ENCODE measurements at regions not wholly inside any gene's neighbourhood (a gene's known extent, or its start where the extent isn't known, plus 50 kb on each side); places are given as distances from the start of the nearest gene placed in this dataset.
"Not testable (repeated sequence)": the region's sequence is repeated elsewhere in the genome, so short reads cannot be mapped to it uniquely, and the experiment has no call there.

DNA sequence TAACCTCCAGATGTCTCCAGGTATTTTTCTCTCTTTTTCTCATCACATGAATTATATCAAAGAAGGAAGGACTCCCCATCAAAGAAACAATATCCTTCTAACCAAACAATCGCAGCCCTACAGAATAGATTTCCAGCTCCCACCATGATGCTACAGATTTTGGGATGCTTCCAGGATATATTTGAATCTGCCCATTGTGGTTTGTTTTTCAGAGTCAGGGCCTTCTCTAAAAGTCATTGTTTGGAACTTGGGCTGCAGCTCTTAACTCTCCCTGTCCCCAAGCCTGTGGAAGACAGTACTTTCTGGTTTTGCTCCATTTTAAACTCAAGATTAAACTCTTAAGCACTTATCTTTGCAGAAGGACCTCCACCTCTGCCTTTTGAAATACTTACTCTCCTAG, 223.2 kb downstream of the PMAIP1 start:
- no peak for DNase-seq

DNA sequence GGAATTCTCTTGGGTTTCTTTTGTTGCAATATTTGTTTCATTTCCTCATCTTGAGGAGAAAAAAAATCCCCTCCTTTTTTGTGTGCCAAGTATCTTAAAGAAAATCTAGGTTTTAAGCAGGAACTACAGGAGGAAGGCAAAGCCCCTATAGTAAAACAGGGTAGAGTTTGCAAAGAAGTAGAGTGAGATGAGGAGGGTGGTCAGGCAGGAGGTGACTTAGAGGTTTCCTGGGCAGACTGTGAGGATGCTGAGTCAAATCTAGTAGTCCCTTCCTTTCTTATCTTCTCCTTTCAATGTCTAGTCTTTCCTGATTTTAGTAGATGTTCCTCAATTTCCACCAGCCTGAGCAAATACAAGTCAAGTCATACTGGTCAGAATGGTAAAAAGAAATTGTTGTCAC, 222.5 kb downstream of the PMAIP1 start:
- DNase-seq: no peak

DNA sequence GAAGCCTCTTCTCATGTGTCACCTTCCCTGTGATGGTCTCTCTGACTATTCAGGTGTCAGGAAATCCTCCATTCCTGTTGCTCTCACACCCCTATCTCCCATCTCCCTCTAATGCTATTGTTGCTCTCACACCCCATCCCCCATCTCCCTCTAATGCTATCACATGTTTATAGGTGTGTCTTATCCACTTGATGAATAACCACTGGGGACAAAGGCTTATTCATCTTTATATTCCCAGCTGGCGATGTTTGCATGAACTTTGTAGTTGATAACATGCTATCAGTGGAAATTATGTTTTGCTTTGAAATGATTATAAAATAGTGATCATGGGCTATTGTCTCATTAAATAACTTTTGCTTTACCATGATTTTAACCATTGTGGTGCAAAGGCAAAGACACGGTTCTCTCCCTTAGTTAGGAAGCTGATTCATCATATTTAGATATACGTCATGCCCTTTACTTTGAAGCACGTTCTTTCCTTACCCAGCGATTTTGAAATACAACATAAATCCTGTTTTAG, 220.5 kb downstream of the PMAIP1 start:
- DNase-seq: no peak

DNA sequence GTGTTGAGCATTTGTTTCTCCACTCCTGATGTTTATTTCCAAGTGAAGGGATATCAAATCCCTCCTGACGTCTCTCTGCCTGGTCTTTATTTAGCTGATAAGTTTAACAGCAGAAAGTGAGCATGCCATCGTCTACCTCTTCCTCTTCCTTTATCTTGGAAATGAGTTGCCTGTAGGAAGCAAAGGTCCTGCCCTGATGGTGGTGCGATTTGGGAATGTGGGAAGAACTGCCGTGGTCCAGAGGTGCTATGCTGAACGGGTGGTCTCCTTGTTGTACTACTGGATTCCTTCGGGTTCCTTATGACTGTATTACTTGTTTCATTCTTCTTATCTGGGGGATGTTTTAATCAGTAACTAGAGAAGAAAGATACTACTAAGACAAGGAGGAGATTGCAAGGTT, 217.5 kb downstream of the PMAIP1 start:
- DNase-seq: no peak

DNA sequence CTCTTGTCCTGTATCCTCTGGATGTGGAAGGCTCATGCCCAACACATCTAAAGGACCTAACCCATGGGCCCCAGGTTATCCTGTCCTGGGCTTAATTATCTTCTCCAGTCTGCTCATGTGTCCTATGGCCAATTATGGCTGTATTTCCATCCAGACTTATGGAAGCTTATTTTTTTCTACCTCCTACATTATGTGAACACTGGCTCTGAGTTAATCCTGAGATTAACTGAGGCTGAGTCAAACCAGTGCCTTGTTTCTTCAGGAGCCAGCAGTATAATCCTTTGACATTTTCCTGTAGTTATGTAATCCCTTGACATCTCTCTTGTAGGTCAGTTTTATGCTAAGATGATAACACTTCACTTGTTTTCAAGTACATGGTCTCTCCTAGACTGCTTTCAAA, 213.6 kb downstream of the PMAIP1 start:
- DNase-seq: no peak

DNA sequence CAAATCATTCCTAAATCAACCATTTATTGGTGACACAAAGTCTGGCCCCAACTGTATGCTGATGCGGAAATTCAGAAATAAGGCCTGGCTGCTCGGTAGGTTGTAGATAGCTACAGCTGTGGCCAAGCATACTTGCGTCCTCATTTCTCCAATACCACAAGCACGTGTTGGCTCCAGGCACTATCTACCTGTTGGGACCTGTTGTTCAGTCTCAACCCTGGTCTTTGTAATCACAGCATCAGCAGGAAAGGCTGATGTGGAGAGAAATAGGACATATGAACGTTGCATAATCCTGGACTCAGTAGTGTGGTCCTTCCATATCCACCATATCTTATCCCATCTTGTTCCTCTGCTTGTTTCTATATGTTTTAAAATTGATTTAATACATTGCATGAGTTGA, 212.6 kb downstream of the PMAIP1 start:
- no peak for DNase-seq

DNA sequence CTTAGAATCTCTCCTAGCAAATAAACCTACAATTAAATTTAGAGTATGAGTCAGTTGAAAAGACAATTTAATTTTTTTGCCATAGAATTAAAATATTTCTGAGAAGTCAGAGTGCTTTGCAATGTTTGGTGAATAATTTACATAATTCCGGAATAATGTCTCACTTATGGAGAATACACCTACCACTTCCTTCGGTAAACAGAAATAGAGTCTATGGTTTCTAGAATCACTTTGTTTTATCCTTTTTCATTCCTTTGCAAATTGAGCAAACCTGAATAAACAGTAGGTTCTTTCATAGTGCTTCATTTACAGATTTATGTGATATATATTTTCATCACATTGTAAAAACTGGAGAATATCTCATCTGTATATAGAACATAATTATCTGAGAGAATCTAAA, 211.7 kb downstream of the PMAIP1 start:
- DNase-seq: no peak

DNA sequence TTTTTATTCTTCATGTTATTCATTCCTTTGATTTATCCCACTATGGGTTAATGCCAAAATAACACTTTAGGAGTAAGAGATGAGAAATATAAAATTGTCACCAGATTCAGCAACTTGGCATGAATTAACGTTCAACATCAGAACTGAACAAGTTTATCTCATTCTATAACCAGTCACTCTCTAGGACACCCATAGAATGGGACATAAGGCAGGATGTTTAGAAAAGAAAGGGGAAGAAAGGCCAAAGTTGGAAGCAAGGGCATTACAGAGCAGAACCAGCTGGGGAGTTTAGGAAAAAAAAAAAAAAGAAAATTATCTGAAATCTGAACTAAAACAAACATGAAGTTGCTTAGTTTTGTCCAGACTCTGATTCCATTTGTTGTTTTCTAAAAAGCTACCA, 211.0 kb downstream of the PMAIP1 start:
- no peak for DNase-seq

DNA sequence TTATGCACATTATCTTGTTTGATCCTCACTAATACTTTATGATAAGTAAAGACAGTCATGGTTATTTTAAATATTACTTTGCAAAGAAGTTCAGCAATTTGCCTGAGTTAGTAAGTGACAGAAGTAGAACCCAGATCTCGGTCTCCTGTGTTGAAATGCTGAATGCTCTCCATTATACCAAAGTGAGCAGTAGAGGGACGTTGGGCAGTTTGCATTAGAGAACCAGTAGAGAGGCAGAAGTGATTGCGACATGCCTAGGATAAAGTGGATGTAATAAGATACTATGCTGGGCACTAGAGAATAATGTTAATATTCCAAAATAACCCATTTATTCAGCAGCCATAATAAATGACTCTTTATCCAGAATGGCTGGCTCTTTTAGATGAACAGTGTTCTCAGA, 201.0 kb downstream of the PMAIP1 start:
- DNase-seq: no peak

DNA sequence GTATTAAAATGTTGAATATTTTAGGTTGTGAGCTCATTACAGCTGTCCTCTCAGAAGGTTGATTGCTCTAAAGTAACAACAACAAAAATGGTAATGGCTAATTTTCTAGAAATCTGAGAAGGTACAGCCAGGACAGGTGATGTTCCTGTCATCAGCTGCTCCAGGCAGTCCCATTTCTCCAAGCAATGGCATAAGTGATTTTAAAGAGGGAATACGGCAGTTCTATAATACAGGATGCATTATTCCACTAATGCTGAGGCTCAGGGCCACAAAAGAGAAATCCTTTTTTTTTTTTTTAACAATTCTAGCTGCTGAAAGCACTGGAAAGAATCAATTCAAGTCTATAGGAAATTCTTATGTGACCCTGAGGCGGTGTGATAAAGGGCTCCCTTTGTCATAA, 199.9 kb downstream of the PMAIP1 start:
- no peak for DNase-seq

DNA sequence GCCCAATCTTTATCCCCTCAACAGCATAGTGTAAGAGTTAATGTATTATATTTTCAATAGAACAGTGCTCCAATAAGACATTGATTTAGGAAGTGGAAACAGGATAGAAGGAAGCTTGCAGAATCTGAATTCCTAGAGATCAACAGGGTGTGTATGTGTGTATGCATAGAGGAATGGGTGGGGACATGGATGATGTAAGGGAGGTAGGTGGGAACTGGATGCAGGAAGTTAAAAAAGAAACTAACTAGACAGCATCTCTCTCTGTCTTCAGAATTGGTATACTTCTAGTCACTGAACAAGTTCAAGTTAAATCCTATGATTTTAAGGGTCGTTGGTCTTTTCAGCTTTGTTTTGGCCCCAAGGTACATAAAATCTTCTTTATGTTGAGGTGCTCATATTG, 196.6 kb downstream of the PMAIP1 start:
- DNase-seq: no peak

DNA sequence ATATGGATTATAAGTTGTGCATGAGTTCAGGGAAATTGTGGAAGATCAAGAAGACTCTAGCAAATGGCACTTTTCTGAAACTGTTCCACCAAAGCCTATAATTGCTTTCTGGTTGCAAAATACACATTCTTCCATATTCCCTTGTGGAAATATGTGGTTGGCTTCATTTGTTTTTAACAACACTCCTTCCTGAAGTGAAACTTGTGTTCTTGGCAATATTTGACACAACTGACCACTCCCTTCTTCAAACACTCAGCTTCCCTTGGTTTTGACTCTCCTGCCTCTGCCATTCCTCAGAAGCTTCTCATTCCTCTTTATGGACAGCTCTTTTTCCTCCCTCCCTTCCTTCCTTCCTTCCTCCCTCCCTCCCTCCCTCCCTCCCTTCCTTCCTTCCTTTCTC, 192.3 kb downstream of the PMAIP1 start:
- DNase-seq: no peak

DNA sequence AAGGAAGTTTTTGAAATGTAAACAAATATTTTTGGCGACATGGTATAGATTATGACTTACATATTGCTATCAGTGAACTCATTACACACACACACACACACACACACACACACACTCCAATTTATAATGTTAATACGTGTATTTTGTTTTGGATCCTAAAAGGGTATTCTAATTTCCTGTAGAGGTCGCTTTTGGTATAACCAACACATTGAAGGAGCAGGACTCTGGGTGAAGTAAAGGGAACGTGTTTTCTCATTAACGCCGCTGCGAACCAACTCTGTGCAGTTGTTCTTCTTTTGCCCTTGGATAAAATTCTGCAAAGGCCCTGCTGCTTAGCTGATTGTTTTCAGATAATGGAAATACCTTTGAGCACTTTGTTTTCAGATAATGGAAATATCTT, 190.4 kb downstream of the PMAIP1 start:
- no peak for DNase-seq

DNA sequence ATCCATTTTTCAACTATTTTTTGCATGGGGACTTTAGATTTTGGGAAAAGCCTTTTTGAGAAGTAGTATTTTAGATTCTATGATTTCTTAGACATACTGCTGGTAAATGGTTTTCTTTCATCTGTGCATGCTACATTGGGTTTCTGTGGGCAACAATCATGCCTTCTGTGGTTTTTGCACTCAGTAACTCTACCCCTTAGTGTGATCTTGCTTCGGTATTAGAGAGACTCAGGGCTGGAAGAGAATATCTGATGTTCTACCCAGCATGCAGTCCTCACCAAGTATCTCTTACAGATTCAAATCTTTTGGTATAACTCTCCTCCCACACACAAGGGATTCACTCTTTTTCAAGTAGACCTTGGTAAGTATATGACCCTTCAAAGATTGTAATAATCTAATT, 183.0 kb downstream of the PMAIP1 start:
- no peak for DNase-seq

DNA sequence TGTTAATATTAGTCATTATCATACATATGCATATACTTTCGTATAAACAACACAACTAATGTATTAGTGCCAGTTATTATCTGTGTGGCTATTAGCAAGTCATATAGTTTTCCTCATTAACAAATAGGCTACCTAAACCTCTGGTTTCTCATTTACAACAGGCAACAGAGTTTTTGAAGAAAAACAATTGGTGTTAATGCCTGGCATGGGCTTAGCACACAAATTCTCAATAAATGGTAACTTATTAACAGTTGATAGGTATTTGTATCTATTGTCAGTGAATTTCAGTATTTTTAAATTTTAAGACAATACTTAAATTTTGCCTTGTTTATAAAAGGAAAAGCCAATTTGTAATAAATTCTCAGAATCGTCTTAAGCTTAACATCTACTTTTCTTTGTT, 182.5 kb downstream of the PMAIP1 start:
- DNase-seq: no peak

DNA sequence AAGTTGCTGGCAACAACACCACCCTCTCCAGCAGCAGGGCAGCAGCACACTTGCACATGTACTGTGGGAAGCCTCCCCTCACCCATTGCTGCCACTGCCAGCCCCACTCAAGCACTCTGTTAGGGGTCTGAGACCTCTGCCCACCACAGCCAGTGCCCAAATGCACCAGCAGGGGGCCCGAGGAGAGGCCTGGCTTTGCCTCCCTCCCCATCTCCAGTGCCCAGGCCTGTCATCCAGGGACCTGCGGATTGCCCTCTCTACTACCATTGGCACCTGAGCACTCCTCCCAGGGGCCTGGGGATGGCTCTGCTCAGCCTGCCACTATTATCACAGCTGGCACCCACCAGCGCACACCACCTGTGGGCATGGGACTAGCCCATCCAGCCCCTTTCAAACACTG, 175.7 kb downstream of the PMAIP1 start:
- no peak for DNase-seq

DNA sequence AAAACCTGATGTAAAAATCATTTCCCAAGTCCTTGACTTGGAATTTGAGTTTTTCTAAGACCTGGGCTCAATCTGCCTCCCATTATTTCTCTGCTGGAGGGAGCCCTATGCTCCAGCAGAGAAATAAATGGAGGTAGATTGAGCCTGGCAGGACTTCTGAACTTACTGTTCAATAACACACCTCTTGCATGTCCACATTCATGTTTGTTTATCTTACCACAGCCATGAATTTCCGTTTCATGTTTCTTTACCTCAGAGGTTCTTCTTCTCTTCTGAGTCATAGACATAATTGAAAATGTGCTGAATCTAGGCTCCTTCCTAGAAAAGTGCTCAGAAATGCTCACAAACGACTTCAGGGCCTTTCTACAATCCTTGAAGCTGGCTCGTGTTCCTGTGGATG, 170.8 kb downstream of the PMAIP1 start:
- DNase-seq: no peak

DNA sequence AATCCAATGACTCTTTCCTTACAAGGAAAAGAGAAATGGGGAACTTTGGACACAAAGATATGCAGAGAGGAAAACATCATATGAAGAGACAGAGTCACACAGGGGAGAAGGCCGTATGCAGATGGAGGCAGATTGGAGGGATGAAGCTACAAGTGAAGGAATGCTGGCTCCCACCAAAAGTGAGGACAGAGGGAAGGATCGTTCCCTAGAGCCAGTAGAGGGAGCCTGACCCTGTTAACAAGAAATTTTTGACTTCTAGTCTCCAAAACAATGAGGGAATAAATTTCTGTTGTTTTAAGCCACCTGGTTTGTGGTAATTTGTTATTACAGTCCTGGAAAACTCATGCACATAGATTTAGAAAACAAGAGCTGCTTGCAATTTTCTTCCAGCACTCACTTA, 169.3 kb downstream of the PMAIP1 start:
- no peak for DNase-seq

DNA sequence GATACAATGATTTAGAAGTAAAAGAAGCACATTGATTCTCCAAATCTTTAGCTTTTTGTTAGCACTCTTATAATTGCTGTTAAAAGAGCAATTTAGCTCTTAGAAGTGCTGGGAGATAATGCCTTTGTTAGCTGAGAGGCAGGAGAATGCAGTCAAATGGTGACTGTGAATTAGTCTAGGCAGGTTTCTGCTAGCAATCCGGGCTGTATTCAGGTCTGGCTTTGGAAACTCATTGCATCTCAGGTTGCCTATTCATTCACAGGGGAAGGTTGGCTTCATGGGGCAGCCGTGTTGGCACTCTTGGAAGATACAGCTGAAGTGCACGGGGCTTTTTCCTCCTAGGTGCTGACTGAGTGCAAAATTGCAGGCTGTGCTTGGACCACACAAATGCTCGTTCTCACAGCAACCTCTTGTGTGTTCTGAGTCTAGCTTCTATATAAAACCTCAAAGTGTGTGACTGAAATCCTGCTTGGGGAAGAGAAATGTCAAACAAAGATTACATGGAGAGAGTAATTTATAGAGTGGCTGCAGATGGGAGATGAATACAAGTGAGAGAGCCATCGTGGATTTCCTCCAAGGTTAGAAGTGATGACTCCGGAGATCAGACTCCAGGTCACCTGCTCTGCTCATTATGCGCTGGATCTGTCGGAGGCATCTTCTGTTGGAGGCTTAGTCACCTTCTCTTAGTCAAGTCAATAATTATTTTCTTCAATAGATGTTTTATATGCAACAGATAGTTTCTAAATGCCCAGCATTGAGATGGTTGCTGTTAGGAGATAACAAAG, 167.8 kb downstream of the PMAIP1 start:
- DNase-seq: no peak

DNA sequence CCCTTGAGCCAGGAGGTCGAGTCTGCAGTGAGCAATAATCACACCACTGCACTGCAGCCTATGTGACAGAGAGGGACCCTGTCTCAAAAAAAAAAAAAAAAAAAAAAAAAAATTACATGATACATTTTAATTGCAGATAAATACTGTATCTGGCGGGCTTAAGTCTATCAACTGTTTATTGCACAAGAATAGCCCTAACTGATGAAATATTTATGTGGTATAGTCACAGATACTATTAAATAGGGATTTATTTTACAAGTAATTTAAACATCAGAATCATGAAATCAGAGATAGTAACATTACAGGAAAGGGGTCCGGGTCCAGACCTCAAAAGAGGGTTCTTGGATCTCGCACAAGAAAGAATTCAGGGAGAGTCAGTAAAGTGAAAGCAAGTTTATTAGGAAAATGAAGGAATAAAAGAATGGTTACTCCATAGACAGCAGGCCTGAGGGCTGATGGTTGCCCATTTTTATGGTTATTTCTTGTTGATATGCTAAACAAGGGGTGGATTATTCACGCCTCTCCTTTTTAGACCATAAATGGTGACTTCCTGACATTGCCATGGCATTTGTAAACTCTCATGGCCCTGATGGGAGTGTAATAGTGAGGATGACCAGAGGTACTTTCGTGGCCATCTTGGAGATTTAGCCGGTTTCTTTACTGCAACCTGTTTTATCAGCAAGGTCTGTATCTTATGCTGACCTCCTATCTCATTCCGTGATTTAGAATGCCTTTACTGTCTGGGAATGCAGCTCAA, 166.6 kb downstream of the PMAIP1 start:
- DNase-seq: no peak

DNA sequence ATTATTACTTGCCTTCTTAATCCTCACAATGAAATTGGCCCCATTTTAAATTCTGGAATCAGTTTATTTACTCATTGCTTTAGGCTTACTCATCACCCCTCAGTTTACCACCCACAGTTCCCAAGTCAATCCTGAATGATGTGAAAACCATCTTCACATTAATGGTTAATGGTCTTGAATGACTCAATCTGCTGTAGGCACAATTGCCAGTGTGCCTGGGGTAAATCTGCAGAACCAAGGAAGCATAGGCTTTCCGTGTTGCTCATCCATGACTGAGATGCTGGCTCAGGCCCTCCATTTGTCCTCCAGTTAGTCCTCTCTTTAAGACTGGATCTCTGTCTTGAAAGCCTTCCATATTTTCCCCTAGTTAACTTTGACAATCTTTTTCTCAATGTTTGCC, 164.5 kb downstream of the PMAIP1 start:
- no peak for DNase-seq

DNA sequence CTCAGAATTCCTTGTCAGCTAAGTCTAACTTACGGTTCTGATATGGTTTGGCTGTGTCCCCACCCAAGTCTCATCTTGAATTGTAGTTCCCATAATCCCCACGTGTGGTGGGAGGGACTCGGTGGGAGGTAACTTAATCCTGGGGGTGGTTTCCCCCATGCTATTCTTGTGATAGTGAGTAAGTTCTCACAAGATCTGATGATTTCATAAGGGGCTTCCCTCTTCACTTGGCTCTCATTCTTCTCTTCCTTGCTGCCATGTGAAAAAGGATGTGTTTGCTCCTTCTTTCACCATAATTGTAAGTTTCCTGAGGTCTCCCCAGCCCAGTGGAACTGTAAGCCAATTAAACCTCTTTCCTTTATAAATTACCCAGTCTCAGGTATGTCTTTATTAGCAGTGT, 163.0 kb downstream of the PMAIP1 start:
- not testable (repeated sequence) for DNase-seq

DNA sequence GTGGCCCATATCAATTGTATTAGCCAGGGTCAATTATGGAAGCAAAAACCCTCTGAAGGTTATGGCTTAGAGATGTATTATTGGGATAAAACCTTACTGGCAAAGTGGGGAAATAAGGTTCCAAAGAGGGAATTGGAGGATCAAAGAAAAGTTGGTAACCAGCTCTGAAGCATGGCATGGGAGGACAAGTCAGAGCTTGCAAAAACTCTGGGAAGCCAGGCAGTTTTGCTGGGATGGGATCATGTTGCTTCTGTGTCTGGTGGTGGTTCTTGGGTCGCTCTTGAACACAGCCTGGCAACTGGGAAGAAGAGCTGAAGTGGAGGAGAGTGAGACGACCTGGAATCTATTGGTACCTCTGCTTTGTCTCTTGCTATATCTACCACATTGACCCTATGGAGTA, 162.6 kb downstream of the PMAIP1 start:
- DNase-seq: no peak

DNA sequence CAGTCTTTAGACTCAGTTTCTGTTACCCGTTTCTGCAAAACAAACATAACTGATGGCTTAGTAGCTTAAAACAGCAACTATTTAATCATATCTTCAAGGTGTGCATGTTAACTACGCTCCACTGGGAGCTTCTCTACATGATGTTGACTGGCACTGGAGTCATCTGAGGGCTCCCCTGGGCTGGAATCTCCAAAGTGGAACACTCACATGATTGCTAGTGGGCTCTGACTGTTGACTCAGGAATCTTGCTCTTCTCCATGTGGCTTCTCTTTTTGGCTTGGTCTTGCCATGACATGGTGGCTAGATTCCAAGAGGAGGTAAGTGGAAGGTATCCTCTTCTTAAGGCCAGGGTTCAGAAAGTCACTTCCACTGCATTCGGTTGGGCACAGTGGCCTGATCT, 160.8 kb downstream of the PMAIP1 start:
- DNase-seq: no peak
